Trophoblast cell (in vitro differentiated cells and primary cell): ENCODE measurements at regions not wholly inside any gene's neighbourhood (a gene's known extent, or its start where the extent isn't known, plus 50 kb on each side); places are given as distances from the start of the nearest gene placed in this dataset.

ENCODE experiments used
- DNase-seq, 2 donors: peaks; one replicate each; pipeline ENCODE4 v3.0.0-alpha.2; 2016
- H2AFZ ChIP-seq: 2 replicates; pipeline ENCODE4 v1.6.1; 2013; ENCODE audit warnings: low read length, moderate library complexity, mild to moderate bottlenecking; ENCODE audit not compliant: insufficient read depth, poor library complexity
- H2AK5ac ChIP-seq: 2 replicates; pipeline ENCODE4 v1.6.1; 2013; ENCODE audit warnings: mild to moderate bottlenecking, low read length
- H2BK120ac ChIP-seq: 2 replicates; pipeline ENCODE4 v1.6.1; 2013; ENCODE audit warnings: low read length, mild to moderate bottlenecking, moderate library complexity; ENCODE audit not compliant: insufficient read depth, poor library complexity
- H2BK12ac ChIP-seq: 2 replicates; pipeline ENCODE4 v1.6.1; 2013; ENCODE audit warnings: mild to moderate bottlenecking, low read length, moderate library complexity
- H2BK5ac ChIP-seq: 2 replicates; pipeline ENCODE4 v1.6.1; 2013; ENCODE audit warnings: low read length, low read depth, moderate library complexity, mild to moderate bottlenecking; ENCODE audit not compliant: poor library complexity
- H3K14ac ChIP-seq: 2 replicates; pipeline ENCODE4 v1.6.1; 2013; ENCODE audit warnings: mild to moderate bottlenecking, low read length
- H3K18ac ChIP-seq: 2 replicates; pipeline ENCODE4 v1.6.1; 2013; ENCODE audit warnings: mild to moderate bottlenecking, low read length
- H3K23ac ChIP-seq: 2 replicates; pipeline ENCODE4 v1.6.1; 2013; ENCODE audit warnings: low read length
- H3K27ac ChIP-seq: 2 replicates; pipeline ENCODE4 v1.5.1; 2013; ENCODE audit warnings: low read depth, mild to moderate bottlenecking, inconsistent platforms, low read length, moderate library complexity
- H3K27me3 ChIP-seq: 2 replicates; pipeline ENCODE4 v1.6.1; 2013; ENCODE audit warnings: inconsistent platforms, mild to moderate bottlenecking, low read length, moderate library complexity; ENCODE audit not compliant: insufficient read depth
- H3K36me3 ChIP-seq, 2 experiments: 1 replicate in 1 of 2; 2 replicates in 1 of 2; pipeline ENCODE4 v1.6.1; 2013; ENCODE audit warnings: low read length in 2 of 2, mild to moderate bottlenecking in 2 of 2, moderate library complexity in 1 of 2; ENCODE audit not compliant: insufficient read depth in 2 of 2, control insufficient read depth in 1 of 2
- H3K4ac ChIP-seq: 2 replicates; pipeline ENCODE4 v1.6.1; 2013; ENCODE audit warnings: low read depth, mild to moderate bottlenecking, low read length, moderate library complexity
- H3K4me1 ChIP-seq, 2 experiments: 1 replicate in 1 of 2; 2 replicates in 1 of 2; pipeline ENCODE4 v1.6.1; 2013; ENCODE audit warnings: low read length in 2 of 2, mild to moderate bottlenecking in 2 of 2, moderate library complexity in 1 of 2; ENCODE audit not compliant: insufficient read depth in 2 of 2, control insufficient read depth in 1 of 2
- H3K4me2 ChIP-seq: 2 replicates; pipeline ENCODE4 v1.6.1; 2013; ENCODE audit warnings: inconsistent platforms, mild to moderate bottlenecking, low read length, moderate library complexity
- H3K4me3 ChIP-seq: 2 replicates; pipeline ENCODE4 v1.5.1; 2013; ENCODE audit warnings: mild to moderate bottlenecking, low read depth, low read length, inconsistent platforms
- H3K79me1 ChIP-seq: one replicate; pipeline ENCODE4 v1.6.1; 2013; ENCODE audit warnings: low read length
- H3K79me2 ChIP-seq: 2 replicates; pipeline ENCODE4 v1.6.1; 2013; ENCODE audit warnings: low read length, mild to moderate bottlenecking; ENCODE audit not compliant: control insufficient read depth, insufficient read depth, poor library complexity
- H3K9ac ChIP-seq: 2 replicates; pipeline ENCODE4 v1.6.1; 2013; ENCODE audit warnings: mild to moderate bottlenecking, low read length
- H3K9me3 ChIP-seq: 2 replicates; pipeline ENCODE4 v1.6.1; 2013; ENCODE audit warnings: low read depth, mild to moderate bottlenecking, control low read depth, inconsistent platforms, low read length; ENCODE audit not compliant: insufficient read depth
- H4K12ac ChIP-seq: 2 replicates; pipeline ENCODE4 v1.6.1; 2013; ENCODE audit warnings: low read depth, mild to moderate bottlenecking, low read length, moderate library complexity
- H4K8ac ChIP-seq: 2 replicates; pipeline ENCODE4 v1.6.1; 2013; ENCODE audit warnings: low read depth, mild to moderate bottlenecking, low read length, moderate library complexity
- H4K91ac ChIP-seq: one replicate; pipeline ENCODE4 v1.6.1; 2013; ENCODE audit warnings: low read depth, mild to moderate bottlenecking, low read length, moderate library complexity
- WGBS: extraction: QIAGEN DNeasy Blood & Tissue Kit; methylation state at CpG from one replicate; pipeline ENCODE4 v1.1.7; 2013; ENCODE audit warnings: missing lambda C conversion rate; ENCODE audit not compliant: insufficient read length, insufficient coverage; ENCODE audit errors: extremely low coverage; 5-methylcytosine and 5-hydroxymethylcytosine counted together

DNA sequence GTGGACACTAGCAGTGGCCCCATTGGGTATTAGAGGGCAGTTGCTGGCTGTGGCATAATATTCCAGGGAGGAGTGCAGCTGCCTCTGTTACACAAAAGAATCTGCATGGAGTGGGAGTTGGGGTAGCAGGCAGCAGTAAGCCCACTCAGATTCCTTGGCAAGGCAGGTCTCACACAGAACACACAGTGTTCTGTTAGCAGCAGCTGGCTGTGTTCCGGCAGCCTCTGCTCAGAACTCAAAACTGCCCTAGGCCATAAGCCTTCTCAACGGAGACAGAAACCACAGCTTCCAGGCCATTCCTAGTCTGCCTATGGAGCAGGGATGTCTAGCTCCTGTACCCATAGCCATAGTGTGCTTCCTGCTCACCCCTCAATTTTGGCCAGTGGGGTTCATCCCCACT, 1085.4 kb downstream of the SLC6A15 start:
- no peak overlapping the region for H3K4me3 ChIP-seq
- no peaks in the 10 kb centered on the region for H3K27me3 ChIP-seq
- no peak for DNase-seq
- no peaks in the 10 kb centered on the region for H3K9me3 ChIP-seq
- peaks cover 9% of the 10 kb centered on the region for H3K79me1 ChIP-seq
- no peak overlapping the region for H3K4me2 ChIP-seq
- no peak overlapping the region for H2AFZ ChIP-seq
- no peaks in the 10 kb centered on the region for H3K36me3 ChIP-seq
- no peak overlapping the region for H2BK12ac ChIP-seq
- H3K79me2 ChIP-seq, result no peaks in the 10 kb centered on the region
- H3K9ac ChIP-seq, result no peak overlapping the region
- H4K12ac ChIP-seq, result no peak overlapping the region
- H3K27ac ChIP-seq, result peak overlapping the region; percentile 35
- WGBS, result no CpG with 5 or more reads among the region's 2 CpGs
- no peak overlapping the region for H3K23ac ChIP-seq
- H3K4me1 ChIP-seq, result peaks cover 11 to 14% of the 10 kb centered on the region in 2 experiments
- H3K4ac ChIP-seq, result no peak overlapping the region
- H4K91ac ChIP-seq, result peak overlapping the region; percentile 54
- H2BK120ac ChIP-seq, result no peak overlapping the region
- H3K18ac ChIP-seq, result no peak overlapping the region
- no peak overlapping the region for H3K14ac ChIP-seq
- H2AK5ac ChIP-seq, result no peak overlapping the region
- H2BK5ac ChIP-seq, result no peak overlapping the region
- H4K8ac ChIP-seq, result peak overlapping the region; percentile 27

DNA sequence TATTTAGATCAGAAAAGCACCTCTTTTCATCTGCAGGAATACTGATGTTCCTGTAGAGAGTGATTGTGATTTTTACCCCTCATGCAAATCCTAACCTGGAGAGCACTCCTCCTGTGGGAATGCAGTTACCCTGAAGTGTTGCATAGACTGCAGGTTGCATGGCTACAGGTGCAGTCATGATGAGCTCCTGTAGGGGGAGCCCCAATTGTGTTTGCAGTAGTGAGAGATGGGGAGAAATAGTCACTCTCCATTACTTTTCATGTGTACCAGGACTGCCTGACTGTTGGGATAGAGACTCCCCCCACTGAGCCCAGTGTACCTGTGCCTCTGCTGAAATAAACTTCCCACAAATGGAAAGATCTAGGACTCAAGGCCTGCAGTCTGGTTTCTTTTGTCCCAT, 1086.5 kb downstream of the SLC6A15 start:
- no peak overlapping the region for H2AK5ac ChIP-seq
- H3K79me1 ChIP-seq, result peaks cover 9% of the 10 kb centered on the region
- H4K91ac ChIP-seq, result no peak overlapping the region
- no peak overlapping the region for H3K14ac ChIP-seq
- H3K9ac ChIP-seq, result no peak overlapping the region
- no peak overlapping the region for H2BK5ac ChIP-seq
- H3K4ac ChIP-seq, result no peak overlapping the region
- no peak overlapping the region for H2AFZ ChIP-seq
- no peak overlapping the region for H3K23ac ChIP-seq
- H3K4me1 ChIP-seq, result peaks cover 11 to 14% of the 10 kb centered on the region in 2 experiments
- no peaks in the 10 kb centered on the region for H3K27me3 ChIP-seq
- H3K18ac ChIP-seq, result no peak overlapping the region
- no peak overlapping the region for H4K8ac ChIP-seq
- no peak overlapping the region for H2BK12ac ChIP-seq
- no peaks in the 10 kb centered on the region for H3K36me3 ChIP-seq
- no peaks in the 10 kb centered on the region for H3K79me2 ChIP-seq
- peak; percentile 7 to 45 for DNase-seq
- H3K27ac ChIP-seq, result no peak overlapping the region
- no peak overlapping the region for H2BK120ac ChIP-seq
- no peak overlapping the region for H3K4me3 ChIP-seq
- no peaks in the 10 kb centered on the region for H3K9me3 ChIP-seq
- no peak overlapping the region for H3K4me2 ChIP-seq
- H4K12ac ChIP-seq, result no peak overlapping the region

- Histone ChIP-seq H3K4ac (no peak overlapping the region), H3K18ac (no peak overlapping the region), H3K4me3 (no peak overlapping the region), H4K91ac (no peak overlapping the region), H2AFZ (no peak overlapping the region), H3K79me2 (no peaks in the 10 kb centered on the region), H3K79me1 (peaks cover 9% of the 10 kb centered on the region), H3K4me1 (peaks cover 11 to 14% of the 10 kb centered on the region in 2 experiments), H4K12ac (no peak overlapping the region), H3K9me3 (no peaks in the 10 kb centered on the region), H4K8ac (no peak overlapping the region), H2BK5ac (no peak overlapping the region), H3K4me2 (no peak overlapping the region), H2BK12ac (peak overlapping the region; percentile 10), H2BK120ac (no peak overlapping the region), H3K36me3 (no peaks in the 10 kb centered on the region), H3K27ac (no peak overlapping the region), H3K27me3 (no peaks in the 10 kb centered on the region), H3K9ac (no peak overlapping the region), H3K23ac (no peak overlapping the region), H2AK5ac (no peak overlapping the region), H3K14ac (no peak overlapping the region)
- WGBS, result no CpG with 5 or more reads among the region's 8 CpGs
- DNase-seq, result peak; percentile 32 to 68
These were observed 1089.1 kb downstream of the SLC6A15 start for GRCh38 chr12:83823386-83824045.

- peaks cover 6% of the 10 kb centered on the region in 2 experiments for H3K4me1 ChIP-seq
- no peaks in the 10 kb centered on the region for H3K9me3 ChIP-seq
- peaks cover 1% of the 10 kb centered on the region for H3K79me1 ChIP-seq
- H3K18ac ChIP-seq, result no peak overlapping the region
- H3K14ac ChIP-seq, result no peak overlapping the region
- no peak overlapping the region for H4K91ac ChIP-seq
- no peaks in the 10 kb centered on the region for H3K27me3 ChIP-seq
- H2BK120ac ChIP-seq, result no peak overlapping the region
- WGBS, result no CpG with 5 or more reads among the region's 1 CpG
- no peak overlapping the region for H3K23ac ChIP-seq
- no peak overlapping the region for H2AK5ac ChIP-seq
- no peak overlapping the region for H3K4me2 ChIP-seq
- H3K79me2 ChIP-seq, result no peaks in the 10 kb centered on the region
- H3K36me3 ChIP-seq, result no peaks in the 10 kb centered on the region
- no peak overlapping the region for H2BK12ac ChIP-seq
- H3K4ac ChIP-seq, result no peak overlapping the region
- DNase-seq, result no peak
- no peak overlapping the region for H2BK5ac ChIP-seq
- H3K27ac ChIP-seq, result no peak overlapping the region
- H4K12ac ChIP-seq, result no peak overlapping the region
- H2AFZ ChIP-seq, result no peak overlapping the region
- H3K9ac ChIP-seq, result no peak overlapping the region
- H3K4me3 ChIP-seq, result no peak overlapping the region
- no peak overlapping the region for H4K8ac ChIP-seq
These were observed 1090.6 kb downstream of the SLC6A15 start for GRCh38 chr12:83821967-83822366.
